ENCODE measurements at regions not wholly inside any gene's neighbourhood (a gene's known extent, or its start where the extent isn't known, plus 50 kb on each side); places are given as distances from the start of the nearest gene placed in this dataset.

DNA sequence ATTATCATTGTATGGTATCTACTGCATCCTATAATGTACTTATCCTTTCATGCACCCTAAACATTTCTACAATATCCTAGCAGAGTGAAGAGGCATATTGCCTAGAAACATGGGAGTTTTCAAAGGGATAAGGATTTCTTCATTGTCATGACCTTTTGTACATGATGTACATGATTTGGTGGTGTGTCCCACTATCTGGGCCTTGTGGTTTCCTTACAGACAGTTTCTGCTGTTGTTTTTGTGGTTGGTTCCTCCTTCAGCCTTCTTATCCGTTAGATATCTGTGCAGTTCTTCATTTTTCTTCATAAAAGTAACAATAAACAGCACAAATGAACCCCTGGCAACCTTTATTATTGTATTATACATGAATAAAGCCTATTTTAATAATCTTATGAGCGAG lies 70.4 kb upstream of the BACH1 start:
- DNase-seq (ENCODE audit: missing footprints), result no peak
- intact Hi-C loops (cut with DNase I), result no loop called here
- no peak for ATAC-seq

DNA sequence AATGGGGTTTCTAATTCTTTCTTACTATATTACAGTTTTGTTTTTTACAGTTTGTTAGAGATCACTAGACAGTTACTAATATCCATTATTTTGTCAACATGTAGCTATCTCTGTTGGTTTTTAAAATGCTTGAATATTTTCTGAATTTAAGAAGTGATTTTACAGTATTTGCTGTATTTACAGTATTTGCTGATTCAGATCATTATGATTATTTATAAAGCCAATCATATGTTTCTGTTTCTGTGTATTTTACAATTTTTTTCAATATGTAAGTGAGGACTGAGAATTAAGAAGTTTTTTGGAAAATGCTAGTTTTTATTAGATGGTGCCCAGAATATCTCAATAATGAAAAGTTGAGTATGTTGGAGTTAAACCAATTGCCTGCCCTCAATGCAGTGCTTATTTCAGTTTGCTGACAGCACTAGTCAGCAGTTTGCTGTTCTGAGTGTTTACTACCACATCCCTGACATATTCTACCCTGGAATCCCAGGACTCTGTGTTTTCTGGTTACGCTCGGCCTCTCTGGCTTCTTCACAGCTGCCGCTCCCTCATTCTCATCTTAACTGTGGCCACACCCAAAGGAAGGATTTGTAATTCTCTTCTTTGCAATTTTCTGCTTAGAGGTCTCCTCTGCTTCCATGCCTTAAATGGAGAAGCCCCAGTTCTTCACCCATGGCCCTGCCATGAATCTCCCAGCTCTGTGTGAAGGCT lies 68.0 kb upstream of the BACH1 start:
- no peak for ATAC-seq
- no peak for DNase-seq (ENCODE audit: missing footprints)
- intact Hi-C loops (cut with DNase I), result loop anchor here (10.0 kb wide), 1 partner anchor 144 kb away; no protein-coding TSS in a partner anchor

DNA sequence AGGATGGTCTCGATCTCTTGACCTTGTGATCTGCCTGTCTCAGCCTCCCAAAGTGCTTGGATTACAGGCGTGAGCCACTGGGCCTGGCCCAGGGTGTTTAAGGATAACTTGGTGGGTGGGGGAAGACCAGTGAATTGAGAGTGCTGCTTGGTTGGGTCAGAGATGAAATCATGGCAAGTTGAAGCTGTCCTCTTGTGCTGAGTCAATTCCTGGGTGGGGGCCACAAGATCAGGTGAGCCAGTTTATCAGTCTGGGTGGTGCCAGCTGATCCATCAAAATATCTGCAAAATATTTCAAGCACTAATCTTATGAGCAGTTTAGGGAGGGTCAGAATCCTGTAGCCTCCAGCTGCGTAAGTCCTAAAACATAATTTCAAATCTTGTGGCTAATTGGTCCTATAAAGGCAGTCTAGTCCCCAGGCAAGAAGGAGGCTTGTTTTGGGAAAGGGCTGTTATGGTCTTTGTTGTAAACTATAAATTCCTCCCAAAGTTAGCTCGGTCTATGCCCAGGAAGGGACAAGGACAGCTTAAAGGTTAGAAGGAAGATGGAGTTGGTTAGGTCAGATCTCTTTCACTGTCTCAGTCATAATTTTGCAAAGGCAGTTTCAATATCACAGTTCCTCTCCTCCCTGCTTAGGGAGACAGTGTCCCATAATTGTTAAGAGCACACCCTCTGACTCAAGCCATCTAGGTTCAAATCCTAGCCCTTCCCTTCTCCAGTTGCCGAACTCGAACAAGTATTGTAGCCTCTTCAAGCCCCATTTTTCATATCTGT lies 66.8 kb upstream of the BACH1 start:
- ATAC-seq, result no peak
- no peak for DNase-seq (ENCODE audit: missing footprints)
- intact Hi-C loops (cut with DNase I), result loop anchor here (10.0 kb wide), 1 partner anchor 143 kb away; no protein-coding TSS in a partner anchor

- no peak for ATAC-seq
- DNase-seq (ENCODE audit: missing footprints), result no peak
- intact Hi-C loops (cut with DNase I), result loop anchor here (10.0 kb wide), 1 partner anchor 142 kb away; no protein-coding TSS in a partner anchor
These were observed 66.0 kb upstream of the BACH1 start for GRCh38 chr21:29232530-29233255.

DNA sequence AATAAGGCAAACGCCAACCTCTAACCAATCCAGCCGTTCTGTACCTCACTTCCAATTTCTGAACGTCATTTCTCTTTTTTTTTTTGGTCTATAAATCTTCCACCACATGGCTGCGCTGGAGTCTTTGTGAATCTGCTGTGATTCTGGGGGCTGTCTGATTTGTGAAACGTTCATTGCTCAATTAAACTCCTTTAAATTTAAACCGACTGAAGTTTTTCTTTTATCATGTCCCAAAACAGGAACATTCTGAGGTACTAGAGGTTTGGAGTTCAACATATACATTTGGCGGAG lies 65.5 kb upstream of the BACH1 start:
- intact Hi-C loops (cut with DNase I), result loop anchor here (10.0 kb wide), 1 partner anchor 142 kb away; no protein-coding TSS in a partner anchor
- ATAC-seq, result no peak
- no peak for DNase-seq (ENCODE audit: missing footprints)

DNA sequence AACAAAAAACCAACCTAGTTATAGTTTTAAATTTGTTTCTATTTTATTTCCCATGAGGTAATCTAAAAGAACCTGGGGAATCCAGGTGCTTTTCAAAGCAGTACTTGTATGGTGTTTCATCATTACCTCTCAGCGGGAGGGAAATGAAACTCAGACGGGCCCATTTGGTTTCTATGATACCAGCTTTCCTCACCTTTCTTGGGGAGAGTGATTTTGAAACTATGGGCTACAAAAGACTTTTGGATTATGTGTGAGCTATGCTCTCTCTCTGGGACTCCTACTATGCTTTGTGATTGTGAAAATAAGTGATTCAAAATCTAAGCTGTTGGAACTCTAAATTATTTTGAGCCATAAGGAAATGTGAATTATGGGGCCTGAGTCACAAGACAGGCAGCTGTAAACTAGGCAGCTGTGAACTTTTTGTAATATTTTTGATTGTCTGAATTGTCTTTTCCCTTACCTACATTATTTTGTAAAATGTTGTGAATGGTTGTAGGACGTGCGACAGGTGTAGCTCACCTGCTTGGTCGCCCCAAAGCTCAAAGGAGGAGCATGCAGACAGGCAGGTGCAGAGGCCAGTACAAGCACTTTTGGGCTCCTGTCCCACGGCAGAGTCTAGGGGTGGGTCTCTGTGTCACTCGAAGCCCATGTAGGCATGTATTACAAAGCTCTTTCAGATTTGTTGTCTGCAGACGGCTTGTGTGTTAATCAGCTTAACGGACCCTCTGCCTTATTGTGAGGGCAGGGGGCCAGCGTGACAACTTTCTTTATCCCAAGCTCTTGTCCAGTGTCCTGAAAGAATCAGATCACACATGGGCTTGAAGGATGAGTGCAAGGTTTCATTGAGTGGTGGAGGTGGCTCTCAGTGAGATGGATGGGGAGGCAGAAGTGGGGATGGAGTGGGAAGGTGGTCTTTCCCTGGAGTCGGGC lies 64.8 kb upstream of the BACH1 start:
- DNase-seq (ENCODE audit: missing footprints) (no peak), ATAC-seq (no peak)
- intact Hi-C loops (cut with DNase I), result loop anchor here (10.0 kb wide), 1 partner anchor 141 kb away; no protein-coding TSS in a partner anchor

DNA sequence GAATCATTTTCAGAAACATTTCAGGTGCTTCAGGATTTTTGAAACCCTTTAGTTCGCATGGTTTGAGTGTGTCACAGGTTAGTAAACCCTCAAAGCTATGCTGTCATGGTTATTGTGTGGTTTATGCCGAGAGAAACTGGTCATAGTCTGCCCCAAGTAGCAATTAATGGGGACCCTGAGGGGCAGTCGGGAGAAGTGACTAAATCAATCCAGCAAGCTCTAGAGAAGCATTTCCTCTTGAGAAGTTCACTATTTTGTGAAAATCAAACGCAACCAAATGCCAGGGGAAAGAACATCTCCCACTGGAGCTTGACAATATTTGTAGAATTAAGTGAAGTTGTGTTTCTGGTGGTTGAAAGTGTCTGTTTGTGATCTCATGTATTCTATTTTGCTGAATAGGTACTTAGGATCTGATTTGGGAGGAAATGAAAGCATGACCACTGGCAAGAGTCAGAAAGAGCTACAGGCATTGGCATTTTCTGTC lies 63.0 kb upstream of the BACH1 start:
- intact Hi-C loops (cut with DNase I), result loop anchor here (5.0 to 10.0 kb wide), 2 partner anchors 52 to 139 kb away; no protein-coding TSS in a partner anchor

DNA sequence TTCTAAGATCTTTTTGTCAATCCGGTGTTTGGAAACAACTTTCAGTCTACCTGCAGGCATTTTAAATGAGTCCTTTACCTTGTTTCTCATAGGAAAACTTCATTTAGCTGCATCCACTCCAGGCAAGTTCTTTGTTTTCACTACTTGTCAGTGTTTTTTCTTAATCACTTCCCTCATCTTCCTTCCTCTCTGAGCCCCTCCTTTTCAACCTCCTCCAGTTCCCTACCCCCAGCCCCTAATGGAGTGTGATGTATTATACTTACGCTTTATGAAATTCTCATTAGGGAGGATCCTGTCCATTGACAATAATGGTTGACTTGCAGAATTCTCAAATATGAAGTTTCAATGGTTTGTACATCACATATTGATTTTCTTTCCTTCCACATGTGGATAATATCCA lies 62.5 kb upstream of the BACH1 start:
- DNase-seq (ENCODE audit: missing footprints) (no peak), ATAC-seq (no peak)
- intact Hi-C loops (cut with DNase I), result loop anchor here (5.0 to 10.0 kb wide), 2 partner anchors 51 to 139 kb away; no protein-coding TSS in a partner anchor

More for the DNA sequence above, 63.0 kb upstream of the BACH1 start:
- DNase-seq (ENCODE audit: missing footprints), result no peak
- no peak for ATAC-seq

DNA sequence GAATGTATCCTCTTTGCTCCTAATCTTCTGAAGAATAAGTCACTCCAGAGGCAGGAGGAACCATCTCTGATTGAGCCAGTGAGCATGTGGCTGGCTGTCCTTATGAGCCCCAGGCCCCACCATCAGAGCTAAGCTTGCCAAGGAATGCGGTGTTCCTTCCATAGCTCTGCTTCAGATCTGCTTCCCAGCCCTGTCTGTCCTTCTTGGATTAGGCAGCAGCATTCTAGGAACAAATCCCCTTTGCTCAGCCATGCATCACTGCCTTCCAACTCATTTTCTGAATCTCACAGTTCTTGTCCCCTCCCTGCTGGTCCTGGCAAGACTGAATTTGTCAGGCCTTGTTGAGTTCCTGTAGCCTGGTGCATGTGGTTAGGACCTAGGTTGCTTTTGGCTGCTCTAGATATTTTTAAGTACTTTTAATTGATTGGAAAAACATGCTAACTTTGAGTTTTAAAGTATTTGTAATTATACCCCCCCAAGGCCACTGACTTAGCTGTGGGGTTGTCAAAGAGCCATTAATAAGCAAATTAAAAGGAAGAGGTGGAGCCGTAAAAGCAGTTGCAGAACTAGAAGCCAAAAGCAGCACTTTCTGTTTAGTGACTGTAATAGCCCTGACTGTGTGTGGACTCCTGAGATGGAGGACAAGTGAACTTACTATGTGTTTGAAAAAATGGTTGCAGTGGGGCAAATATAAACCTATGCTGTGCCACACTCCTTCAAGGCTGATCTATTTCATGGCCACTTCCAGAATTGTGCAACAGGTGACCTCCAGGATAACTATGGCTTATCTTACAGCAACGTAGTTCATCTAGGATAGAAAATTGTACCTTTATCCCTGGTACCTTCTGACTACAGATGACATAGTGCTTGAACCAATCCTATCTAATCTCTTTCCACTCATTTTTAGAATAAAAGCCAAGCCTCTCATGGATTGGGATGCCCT lies 61.3 kb upstream of the BACH1 start:
- intact Hi-C loops (cut with DNase I), result loop anchor here (5.0 to 10.0 kb wide), 2 partner anchors 50 to 137 kb away; no protein-coding TSS in a partner anchor
- DNase-seq (ENCODE audit: missing footprints) (no peak), ATAC-seq (peak; percentile 53)

DNA sequence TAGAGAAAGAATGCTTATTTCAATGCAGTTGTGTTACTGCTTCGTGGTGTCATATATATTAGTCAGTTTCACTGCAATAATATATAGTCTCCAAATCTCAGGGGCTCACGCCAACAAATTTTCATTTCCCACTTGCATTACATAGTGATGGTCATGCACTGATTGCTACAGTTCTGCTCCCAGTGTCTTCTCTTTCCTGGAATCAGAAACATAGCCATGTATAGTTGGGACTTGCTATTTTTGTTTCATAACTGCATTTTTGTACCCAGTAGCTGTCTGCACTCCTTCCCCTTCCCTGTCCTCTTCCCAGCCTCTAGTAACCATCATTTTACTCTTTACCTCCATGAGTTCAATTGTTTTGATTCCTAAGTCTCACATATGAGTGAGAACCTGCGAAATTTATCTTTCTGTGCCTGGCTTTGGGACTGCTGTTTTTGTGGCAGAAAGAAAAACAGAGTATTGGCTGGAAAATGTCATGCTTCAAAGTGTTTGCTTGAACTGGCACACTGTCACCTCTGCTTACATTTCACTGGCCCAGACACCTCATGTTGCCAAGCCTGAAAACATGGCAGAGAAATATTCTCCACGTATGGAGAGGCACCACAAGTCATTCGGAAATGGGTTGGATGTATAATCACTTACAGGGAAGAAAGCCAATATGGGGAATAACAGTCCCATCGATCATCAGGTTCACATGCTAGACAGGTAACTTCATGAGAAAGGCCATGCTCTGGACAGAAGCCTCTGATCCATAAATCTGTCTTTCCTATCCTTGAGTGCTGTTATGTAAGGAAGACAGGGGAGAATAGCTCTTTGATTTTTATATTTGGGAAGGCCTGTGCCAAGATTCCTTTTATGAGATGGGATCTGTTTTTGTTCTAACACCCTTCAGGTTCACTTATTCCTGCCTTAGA lies 60.4 kb upstream of the BACH1 start:
- intact Hi-C loops (cut with DNase I), result loop anchor here (5.0 to 10.0 kb wide), 2 partner anchors 49 to 136 kb away; no protein-coding TSS in a partner anchor
- DNase-seq (ENCODE audit: missing footprints) (no peak), ATAC-seq (peak; percentile 20)

DNA sequence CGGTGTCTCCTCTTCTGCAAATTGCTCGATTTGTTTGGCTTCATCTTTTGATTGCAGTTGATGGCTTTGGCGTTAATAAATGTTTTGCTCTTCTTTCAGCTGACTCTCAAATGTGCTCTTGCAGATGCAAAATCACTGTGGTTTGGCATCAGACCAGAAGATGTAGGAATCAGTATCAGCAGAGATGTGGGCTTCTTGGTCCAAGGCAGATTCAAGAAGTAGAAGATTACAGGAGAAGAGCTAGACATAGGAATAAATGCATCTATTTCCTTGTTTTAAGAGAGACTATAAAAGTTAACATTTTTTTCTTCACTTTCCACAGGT lies 59.8 kb upstream of the BACH1 start:
- intact Hi-C loops (cut with DNase I), result loop anchor here (5.0 to 10.0 kb wide), 2 partner anchors 48 to 136 kb away; no protein-coding TSS in a partner anchor
- DNase-seq (ENCODE audit: missing footprints), result no peak
- no peak for ATAC-seq

DNA sequence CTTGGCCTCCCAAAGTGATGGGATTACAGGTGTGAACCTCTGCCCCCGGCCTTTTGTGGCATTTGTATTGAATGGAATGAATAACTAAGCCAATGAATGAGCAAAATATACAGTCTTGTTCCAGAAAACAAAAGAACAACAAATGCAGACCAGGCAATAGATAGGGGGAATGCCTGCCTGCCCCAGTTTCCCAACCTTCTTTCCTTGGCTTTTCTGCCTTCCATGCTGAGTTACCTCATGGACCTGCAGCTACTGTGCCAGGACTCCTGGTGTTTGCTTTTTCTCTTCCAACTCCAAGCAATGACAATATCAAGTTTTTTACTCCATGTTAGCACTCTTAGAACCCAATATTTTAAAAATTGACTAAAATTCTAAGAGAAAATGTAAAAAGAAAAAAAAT lies 58.6 kb upstream of the BACH1 start:
- ATAC-seq, result no peak
- DNase-seq (ENCODE audit: missing footprints), result no peak
- intact Hi-C loops (cut with DNase I), result no loop called here

- DNase-seq (ENCODE audit: missing footprints) (no peak), ATAC-seq (no peak)
- intact Hi-C loops (cut with DNase I), result no loop called here
These were observed 56.5 kb upstream of the BACH1 start for GRCh38 chr21:29242201-29242600.

DNA sequence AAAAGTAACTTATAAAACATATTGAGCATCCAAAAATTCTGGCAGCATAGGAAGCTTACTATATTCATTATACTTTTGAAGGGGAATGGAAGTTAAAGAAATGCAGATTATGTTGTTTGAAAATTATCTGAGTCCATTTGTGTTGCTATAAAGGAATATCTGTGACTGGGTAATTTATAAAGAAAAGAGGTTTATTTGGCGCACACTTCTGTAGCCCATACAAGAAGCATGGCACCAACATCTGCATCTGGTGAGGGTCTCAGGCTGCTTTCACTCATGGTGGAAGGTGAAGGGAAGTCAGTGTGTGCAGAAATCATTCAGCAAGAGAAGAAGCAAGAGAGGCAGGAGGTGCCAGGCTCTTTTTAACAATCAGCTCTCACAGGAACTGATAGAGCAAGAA lies 55.5 kb upstream of the BACH1 start:
- no peak for ATAC-seq
- DNase-seq (ENCODE audit: missing footprints), result no peak
- intact Hi-C loops (cut with DNase I), result no loop called here

- no peak for ATAC-seq
- intact Hi-C loops (cut with DNase I), result no loop called here
These were observed 53.5 kb upstream of the BACH1 start for GRCh38 chr21:29245104-29245643.

DNA sequence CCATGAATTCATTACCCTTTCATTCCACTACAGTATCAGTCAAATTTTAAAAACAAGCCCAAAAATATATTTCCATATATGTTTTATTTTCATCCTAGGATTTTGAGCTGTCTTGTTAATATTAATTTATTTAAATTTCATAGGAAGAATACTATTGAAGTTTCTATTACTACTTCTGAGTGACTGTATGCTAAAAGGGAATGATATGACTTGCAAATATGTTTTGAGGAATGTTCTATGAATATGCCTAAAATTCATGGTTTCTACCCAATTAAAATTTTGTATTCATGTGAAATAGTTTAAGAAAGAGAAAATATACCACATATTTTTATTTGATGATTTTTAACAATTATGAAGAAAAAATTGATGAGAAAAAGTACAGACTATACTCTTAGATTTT lies 52.9 kb upstream of the BACH1 start:
- DNase-seq (ENCODE audit: missing footprints) (no peak), ATAC-seq (no peak)
- intact Hi-C loops (cut with DNase I), result no loop called here

More at GRCh38 chr21:29245104-29245643, 53.5 kb upstream of the BACH1 start:
- DNase-seq (ENCODE audit: missing footprints), result no peak

All from Right ventricle myocardium inferior (tissue), 1 donor.